DMS 273 (cell line): ENCODE measurements at regions not wholly inside any gene's neighbourhood (a gene's known extent, or its start where the extent isn't known, plus 50 kb on each side); places are given as distances from the start of the nearest gene placed in this dataset.
"Not testable (repeated sequence)": the region's sequence is repeated elsewhere in the genome, so short reads cannot be mapped to it uniquely, and the experiment has no call there.

Source experiments
- DNase-seq: peaks from one replicate; lab custom pipeline; 2025; ENCODE audit not compliant: unreplicated experiment; lab: John Stamatoyannopoulos, UW

DNA sequence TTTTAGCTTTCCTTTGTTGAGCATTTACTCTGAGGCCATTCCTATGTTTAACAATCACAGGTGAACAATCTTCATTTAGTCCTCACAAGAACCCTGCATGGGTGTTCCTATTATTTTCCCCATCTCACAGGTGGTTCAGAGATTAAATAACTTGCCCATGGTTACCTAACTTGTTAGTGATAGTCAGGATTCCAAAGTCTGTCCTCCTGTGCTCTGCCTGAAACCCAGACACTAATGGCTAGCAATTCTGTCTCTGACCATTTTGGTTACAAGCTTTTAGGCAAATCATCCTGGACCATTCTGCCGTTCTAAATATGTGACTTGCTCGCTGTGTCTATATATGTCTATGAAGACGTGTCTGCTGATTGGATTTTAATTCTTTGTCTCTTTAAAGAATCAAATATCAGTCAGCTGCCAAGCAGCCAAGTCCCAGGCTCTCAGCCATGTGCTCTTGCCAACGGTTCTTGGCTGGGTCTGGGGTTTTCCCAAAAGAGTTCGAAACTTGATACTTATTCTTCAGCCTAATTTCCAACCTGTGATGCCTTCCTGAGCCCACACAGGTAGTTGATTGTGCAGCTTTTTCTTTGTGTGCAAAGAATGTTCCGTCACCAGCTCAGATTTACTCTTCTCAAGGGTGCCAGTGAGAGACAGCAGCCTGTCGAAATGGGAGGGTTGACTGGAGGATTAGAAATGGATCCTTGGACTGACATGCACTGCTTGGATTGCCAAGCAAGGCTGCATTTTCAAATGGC is 121.7 kb downstream of the NREP start:
- peak; percentile 55 for DNase-seq

DNA sequence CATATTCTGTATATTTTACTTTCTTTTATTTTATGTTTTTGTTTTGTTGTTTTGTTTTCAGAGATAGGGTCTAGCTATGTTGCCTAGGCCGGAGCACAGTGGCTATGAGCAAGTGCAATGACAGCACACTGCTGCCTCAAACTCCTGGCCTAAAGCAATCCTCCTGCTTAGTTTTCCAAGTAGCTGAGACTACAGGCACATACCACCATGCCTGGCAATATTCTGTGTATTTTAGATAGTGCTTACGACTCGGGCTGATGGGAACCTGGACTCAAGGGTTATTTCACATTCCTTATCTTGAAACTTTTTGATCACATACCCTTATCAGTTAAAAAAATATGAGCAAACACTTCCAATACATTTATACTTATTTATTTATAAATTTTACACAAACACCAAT is 119.0 kb upstream of the STARD4 start:
- DNase-seq, result no peak

DNA sequence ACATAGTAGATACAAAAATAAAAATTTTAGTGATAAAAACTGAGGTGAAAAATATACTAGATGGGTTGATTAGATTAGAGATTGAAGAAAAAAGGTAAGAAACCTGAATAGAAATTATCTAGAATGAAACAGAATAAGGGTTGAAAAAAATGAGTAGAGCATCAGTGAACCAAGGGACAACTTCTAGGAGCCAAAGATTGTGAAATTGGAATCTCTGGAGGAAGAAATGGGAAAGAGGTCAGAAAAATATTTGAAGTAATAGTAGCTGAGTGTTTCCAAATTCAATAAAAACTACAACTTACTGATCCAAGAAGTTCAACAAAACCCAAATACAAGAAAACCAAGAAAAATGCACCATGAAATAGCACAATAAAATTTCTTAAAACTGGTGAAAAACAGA is 116.6 kb upstream of the STARD4 start:
- no peak for DNase-seq

GRCh38 chr5:111627862-111628261 is 115.5 kb upstream of the STARD4 start:
- DNase-seq, result no peak

GRCh38 chr5:111626473-111627148 is 114.3 kb upstream of the STARD4 start:
- no peak for DNase-seq

DNA sequence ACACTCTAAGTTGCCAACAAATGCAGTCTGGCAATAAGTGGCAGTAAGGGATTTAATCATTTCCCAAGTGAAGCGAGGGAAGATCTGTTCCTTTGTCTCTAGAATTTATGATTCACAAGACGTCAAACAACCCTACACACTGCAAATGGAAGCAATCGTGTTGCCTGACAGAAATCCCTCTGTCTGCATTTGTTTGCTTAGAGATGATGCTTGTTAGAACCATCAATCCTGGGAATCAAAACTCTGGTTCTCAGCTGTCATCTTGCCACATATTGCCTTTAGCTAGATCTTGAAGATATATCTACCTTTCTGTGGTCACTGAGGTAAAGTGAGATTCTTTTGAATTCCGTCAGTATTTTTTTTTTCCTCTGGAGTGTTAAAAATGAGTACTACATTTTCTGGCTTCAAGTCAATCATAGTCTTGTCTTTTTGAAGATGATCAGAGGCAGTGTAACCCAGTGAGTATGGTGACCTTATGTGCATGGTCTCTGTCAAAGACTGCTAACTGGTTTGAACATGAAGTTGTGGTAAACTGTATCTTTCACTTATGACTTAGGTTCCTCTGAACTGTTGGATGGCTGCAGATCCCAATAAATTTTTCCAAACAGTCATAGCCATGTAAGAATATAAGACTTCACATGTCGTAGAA is 106.4 kb upstream of the STARD4 start:
- DNase-seq, result no peak

GRCh38 chr5:111615054-111615453 is 102.7 kb upstream of the STARD4 start:
- no peak for DNase-seq

- DNase-seq, result not testable (repeated sequence)
Observed at GRCh38 chr5:111612013-111612630, 99.8 kb upstream of the STARD4 start.

- no peak for DNase-seq
Observed at GRCh38 chr5:111606194-111606593, 93.9 kb upstream of the STARD4 start.

GRCh38 chr5:111603446-111603827 is 91.1 kb upstream of the STARD4 start:
- DNase-seq, result no peak

DNA sequence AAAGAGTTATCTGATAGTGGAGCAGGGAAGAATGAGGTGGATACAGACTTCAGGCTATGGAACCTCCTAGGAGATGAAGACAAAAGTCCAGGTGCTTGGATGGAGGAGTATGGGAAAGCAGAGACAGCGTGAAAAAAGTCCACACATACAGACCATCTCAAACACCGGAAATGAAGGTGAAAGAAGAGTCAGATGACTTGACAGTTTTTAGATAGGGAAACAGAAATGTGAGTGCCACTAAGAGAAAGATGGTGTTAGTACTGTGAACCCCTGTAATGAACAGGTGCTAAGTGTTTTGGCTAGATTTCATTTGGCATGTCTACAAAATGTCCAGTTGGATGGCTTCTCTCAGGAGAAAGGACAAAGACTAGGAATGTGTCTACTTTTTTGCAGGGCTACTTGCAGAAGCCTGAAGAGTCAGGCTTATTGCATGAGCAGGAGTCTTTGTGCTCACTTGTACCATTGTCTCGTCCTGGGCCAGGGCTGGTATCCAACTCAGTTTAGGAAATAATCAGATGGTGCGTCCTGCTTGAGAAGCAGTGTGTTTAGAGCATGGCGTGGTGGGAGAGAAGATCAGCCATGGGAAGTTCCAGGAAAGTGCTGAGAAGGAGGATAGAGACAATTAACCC is 90.6 kb upstream of the STARD4 start:
- no peak for DNase-seq

- no peak for DNase-seq
Observed at GRCh38 chr5:111598996-111599395, 86.7 kb upstream of the STARD4 start.

DNA sequence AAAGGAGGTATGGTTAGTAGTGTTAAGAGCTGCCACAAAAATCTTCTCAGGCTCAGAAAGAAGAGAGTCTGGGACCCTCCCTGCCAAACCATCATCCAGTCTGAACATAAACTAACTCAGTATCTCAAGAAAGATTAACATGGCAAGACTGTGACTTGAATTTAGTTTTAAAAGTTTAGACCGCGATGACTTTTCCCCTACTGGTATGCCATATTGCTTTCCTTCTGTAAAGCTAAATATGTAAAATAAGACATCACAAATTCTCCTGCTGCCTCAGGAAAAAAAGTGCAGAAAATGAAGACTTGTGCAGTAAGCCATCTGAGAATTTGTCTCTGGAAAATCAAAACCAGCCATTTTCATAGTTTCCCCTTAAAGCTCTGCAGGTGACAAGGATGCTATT is 85.2 kb upstream of the STARD4 start:
- DNase-seq, result no peak

GRCh38 chr5:111596705-111597104 is 84.4 kb upstream of the STARD4 start:
- DNase-seq, result no peak

- no peak for DNase-seq
Observed at GRCh38 chr5:111595425-111595824, 83.1 kb upstream of the STARD4 start.

- no peak for DNase-seq
Observed at GRCh38 chr5:111589316-111589715, 77.0 kb upstream of the STARD4 start.

GRCh38 chr5:111587728-111588127 is 75.4 kb upstream of the STARD4 start:
- no peak for DNase-seq

GRCh38 chr5:111585946-111586345 is 73.6 kb upstream of the STARD4 start:
- no peak for DNase-seq

- DNase-seq, result no peak
Observed at GRCh38 chr5:111585291-111585690, 73.0 kb upstream of the STARD4 start.

- DNase-seq, result no peak
Observed at GRCh38 chr5:111584651-111585050, 72.3 kb upstream of the STARD4 start.

DNA sequence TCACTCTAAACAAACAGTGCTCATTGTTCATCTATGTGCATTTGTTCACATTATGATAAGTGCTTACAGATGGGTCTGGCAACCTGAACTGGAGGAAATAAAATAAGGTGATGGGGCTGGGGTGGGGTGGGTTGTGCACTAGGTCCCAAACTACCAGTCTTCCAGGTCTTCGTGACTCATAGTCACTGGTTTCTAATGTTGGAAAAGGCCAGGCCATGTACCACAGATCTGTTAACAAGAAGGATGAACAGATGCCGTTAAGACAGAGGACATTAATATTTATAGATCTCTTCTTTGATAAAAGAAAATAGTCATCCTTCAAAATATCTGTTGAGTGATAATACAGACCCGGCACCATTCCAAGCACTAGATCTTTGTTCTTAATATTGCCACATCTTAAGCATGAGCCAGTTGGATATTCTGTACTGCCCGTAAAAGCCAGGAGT is 71.4 kb upstream of the STARD4 start:
- DNase-seq, result peak; percentile 31
